ENCODE measurements at regions not wholly inside any gene's neighbourhood (a gene's known extent, or its start where the extent isn't known, plus 50 kb on each side); places are given as distances from the start of the nearest gene placed in this dataset.

DNA sequence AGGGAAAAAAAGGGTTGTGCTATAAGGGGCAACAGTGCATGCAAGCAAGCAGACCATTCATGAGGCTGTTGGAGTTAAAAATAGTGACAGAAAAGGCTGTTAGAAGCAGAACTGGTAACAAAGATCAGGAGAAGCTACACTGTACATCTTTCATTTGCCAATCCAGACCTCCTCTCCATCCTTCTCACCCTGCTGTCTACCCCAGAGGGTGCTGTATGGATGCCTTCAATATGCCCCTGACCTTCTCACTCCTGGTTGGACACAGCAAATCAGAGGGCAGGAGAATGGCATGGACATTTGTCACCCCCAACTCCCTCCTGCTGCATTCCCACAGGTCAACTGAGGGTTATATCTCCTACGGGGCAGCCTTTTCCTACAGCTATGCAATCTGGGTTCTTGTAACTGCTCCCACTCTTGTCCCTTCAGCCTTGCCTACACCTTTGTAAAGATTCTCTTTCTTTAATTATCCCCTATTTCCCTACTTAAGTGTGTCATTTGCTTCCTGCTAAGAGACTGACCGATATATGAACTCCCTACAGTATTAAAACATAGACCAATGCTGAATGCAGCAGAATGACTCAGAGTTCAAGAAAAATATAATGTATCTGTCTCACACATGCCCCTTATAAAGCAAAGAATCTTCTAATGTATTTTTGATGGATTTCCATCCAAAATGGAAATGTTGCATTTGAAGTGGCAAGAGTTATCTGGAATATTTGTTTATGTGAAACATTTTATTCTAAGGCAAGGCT is 169.2 kb upstream of the NCKAP5 start:
- no peaks in the 10 kb centered on the region for H3K9me3 ChIP-seq (ENCODE audit: low read length)
- no peak overlapping the region for H2AFZ ChIP-seq (ENCODE audit: low read depth, low read length)
- no peaks in the 10 kb centered on the region for H4K20me1 ChIP-seq (ENCODE audit: insufficient read depth)
- no peaks in the 10 kb centered on the region for H3K79me2 ChIP-seq (replicated peaks; ENCODE audit: insufficient read depth, low read length)
- H3K9me2 ChIP-seq (ENCODE audit: insufficient read depth, low read length): no peaks in the 10 kb centered on the region
- TF ChIP-seq, protein P1, sequence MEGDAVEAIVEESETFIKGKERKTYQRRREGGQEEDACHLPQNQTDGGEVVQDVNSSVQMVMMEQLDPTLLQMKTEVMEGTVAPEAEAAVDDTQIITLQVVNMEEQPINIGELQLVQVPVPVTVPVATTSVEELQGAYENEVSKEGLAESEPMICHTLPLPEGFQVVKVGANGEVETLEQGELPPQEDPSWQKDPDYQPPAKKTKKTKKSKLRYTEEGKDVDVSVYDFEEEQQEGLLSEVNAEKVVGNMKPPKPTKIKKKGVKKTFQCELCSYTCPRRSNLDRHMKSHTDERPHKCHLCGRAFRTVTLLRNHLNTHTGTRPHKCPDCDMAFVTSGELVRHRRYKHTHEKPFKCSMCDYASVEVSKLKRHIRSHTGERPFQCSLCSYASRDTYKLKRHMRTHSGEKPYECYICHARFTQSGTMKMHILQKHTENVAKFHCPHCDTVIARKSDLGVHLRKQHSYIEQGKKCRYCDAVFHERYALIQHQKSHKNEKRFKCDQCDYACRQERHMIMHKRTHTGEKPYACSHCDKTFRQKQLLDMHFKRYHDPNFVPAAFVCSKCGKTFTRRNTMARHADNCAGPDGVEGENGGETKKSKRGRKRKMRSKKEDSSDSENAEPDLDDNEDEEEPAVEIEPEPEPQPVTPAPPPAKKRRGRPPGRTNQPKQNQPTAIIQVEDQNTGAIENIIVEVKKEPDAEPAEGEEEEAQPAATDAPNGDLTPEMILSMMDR (IDR thresholded peaks at IDR 0.05; ENCODE audit: poor library complexity, severe bottlenecking): no peak
- H3K4me3 ChIP-seq (ENCODE audit: low read length): no peak overlapping the region
- no peak overlapping the region for H3K9ac ChIP-seq (ENCODE audit: low read length)
- H3K27ac ChIP-seq (ENCODE audit: low read length): no peak overlapping the region
- no peak overlapping the region for H3K4me2 ChIP-seq (ENCODE audit: low read length)
- no peaks in the 10 kb centered on the region for H3K36me3 ChIP-seq (ENCODE audit: insufficient read depth, low read length)
- no peaks in the 10 kb centered on the region for H3K27me3 ChIP-seq (ENCODE audit: insufficient read depth, low read depth, low read length)
- no peaks in the 10 kb centered on the region for H3F3A ChIP-seq (ENCODE audit: insufficient read depth, low read length, poor library complexity, severe bottlenecking)

DNA sequence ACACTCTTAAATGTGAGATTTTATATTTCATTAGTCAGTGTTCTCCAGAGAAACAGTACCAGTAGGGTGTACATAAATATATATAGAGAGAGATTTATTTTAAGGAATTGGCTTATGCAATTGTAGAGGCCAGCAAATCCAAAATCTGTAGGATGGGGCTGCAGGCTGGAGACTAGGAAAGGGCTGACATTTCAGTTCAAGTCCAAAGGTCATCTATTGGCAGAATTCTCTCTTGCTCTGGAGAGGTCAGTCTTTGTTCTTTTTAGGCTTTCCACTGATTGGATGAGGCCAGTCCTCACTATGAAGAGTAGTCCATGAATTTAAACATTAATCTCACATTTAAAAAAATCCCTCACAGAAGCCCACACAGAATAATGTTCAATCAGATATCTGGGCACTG is 170.8 kb upstream of the NCKAP5 start:
- Histone ChIP-seq H3K79me2 (replicated peaks; ENCODE audit: insufficient read depth, low read length) (no peaks in the 10 kb centered on the region), H3K36me3 (ENCODE audit: insufficient read depth, low read length) (no peaks in the 10 kb centered on the region), H3K9ac (ENCODE audit: low read length) (no peak overlapping the region), H2AFZ (ENCODE audit: low read depth, low read length) (no peak overlapping the region), H3K27me3 (ENCODE audit: insufficient read depth, low read depth, low read length) (no peaks in the 10 kb centered on the region), H3F3A (ENCODE audit: insufficient read depth, low read length, poor library complexity, severe bottlenecking) (no peaks in the 10 kb centered on the region), H3K4me3 (ENCODE audit: low read length) (no peak overlapping the region), H3K27ac (ENCODE audit: low read length) (no peak overlapping the region), H3K9me3 (ENCODE audit: low read length) (no peaks in the 10 kb centered on the region), H3K9me2 (ENCODE audit: insufficient read depth, low read length) (no peaks in the 10 kb centered on the region), H4K20me1 (ENCODE audit: insufficient read depth) (no peaks in the 10 kb centered on the region), H3K4me2 (ENCODE audit: low read length) (no peak overlapping the region)
- TF ChIP-seq EP300 (conservative IDR thresholded peaks at IDR 0.05; ENCODE audit: poor library complexity, severe bottlenecking): no peak
- TF ChIP-seq, protein P1 (IDR thresholded peaks at IDR 0.05; ENCODE audit: poor library complexity, severe bottlenecking): no peak
- TF ChIP-seq, protein P2, sequence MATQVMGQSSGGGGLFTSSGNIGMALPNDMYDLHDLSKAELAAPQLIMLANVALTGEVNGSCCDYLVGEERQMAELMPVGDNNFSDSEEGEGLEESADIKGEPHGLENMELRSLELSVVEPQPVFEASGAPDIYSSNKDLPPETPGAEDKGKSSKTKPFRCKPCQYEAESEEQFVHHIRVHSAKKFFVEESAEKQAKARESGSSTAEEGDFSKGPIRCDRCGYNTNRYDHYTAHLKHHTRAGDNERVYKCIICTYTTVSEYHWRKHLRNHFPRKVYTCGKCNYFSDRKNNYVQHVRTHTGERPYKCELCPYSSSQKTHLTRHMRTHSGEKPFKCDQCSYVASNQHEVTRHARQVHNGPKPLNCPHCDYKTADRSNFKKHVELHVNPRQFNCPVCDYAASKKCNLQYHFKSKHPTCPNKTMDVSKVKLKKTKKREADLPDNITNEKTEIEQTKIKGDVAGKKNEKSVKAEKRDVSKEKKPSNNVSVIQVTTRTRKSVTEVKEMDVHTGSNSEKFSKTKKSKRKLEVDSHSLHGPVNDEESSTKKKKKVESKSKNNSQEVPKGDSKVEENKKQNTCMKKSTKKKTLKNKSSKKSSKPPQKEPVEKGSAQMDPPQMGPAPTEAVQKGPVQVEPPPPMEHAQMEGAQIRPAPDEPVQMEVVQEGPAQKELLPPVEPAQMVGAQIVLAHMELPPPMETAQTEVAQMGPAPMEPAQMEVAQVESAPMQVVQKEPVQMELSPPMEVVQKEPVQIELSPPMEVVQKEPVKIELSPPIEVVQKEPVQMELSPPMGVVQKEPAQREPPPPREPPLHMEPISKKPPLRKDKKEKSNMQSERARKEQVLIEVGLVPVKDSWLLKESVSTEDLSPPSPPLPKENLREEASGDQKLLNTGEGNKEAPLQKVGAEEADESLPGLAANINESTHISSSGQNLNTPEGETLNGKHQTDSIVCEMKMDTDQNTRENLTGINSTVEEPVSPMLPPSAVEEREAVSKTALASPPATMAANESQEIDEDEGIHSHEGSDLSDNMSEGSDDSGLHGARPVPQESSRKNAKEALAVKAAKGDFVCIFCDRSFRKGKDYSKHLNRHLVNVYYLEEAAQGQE (IDR thresholded peaks at IDR 0.05; ENCODE audit: borderline replicate concordance): no peak
- no peak for TF ChIP-seq RAD21 (conservative IDR thresholded peaks at IDR 0.05)

DNA sequence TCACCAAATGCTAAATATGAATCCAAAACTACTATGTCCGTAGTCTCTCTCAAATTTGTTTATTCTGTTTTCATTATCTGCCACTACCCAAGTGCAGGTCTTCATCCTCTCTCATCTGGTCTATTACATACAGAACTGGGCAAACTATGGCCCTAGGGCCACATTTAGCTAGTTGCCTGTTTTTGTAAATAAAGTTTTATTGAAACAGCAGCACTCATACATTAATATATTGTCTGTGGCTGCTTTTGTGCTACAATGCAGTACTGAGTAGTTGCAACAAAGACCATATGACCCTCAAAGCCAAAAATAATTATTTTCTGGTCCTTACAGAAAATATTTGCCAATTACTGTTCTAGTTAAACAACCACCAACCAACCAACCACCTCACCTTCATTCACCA is 172.2 kb upstream of the NCKAP5 start:
- Histone ChIP-seq H3K79me2 (replicated peaks; ENCODE audit: insufficient read depth, low read length) (no peaks in the 10 kb centered on the region), H3K27me3 (ENCODE audit: insufficient read depth, low read depth, low read length) (no peaks in the 10 kb centered on the region), H2AFZ (ENCODE audit: low read depth, low read length) (no peak overlapping the region), H3K4me3 (ENCODE audit: low read length) (no peak overlapping the region), H3K9me3 (ENCODE audit: low read length) (no peaks in the 10 kb centered on the region), H4K20me1 (ENCODE audit: insufficient read depth) (no peaks in the 10 kb centered on the region), H3K9me2 (ENCODE audit: insufficient read depth, low read length) (no peaks in the 10 kb centered on the region), H3K27ac (ENCODE audit: low read length) (no peak overlapping the region), H3K36me3 (ENCODE audit: insufficient read depth, low read length) (no peaks in the 10 kb centered on the region), H3K9ac (ENCODE audit: low read length) (no peak overlapping the region), H3K4me2 (ENCODE audit: low read length) (no peak overlapping the region), H3F3A (ENCODE audit: insufficient read depth, low read length, poor library complexity, severe bottlenecking) (no peaks in the 10 kb centered on the region)
- TF ChIP-seq MXI1 (conservative IDR thresholded peaks at IDR 0.05; ENCODE audit: poor library complexity, severe bottlenecking): no peak
- TF ChIP-seq, protein P1 (IDR thresholded peaks at IDR 0.05; ENCODE audit: poor library complexity, severe bottlenecking): no peak
- no peak for TF ChIP-seq POLR2AphosphoS5 (IDR thresholded peaks at IDR 0.05)
- no peak for TF ChIP-seq TAF1 (IDR thresholded peaks at IDR 0.05; ENCODE audit: low read depth)
- no peak for TF ChIP-seq SMC3 (conservative IDR thresholded peaks at IDR 0.05; ENCODE audit: poor library complexity)
